ENCODE measurements at regions not wholly inside any gene's neighbourhood (a gene's known extent, or its start where the extent isn't known, plus 50 kb on each side); places are given as distances from the start of the nearest gene placed in this dataset.

GRCh38 chr10:119997429-119997828 is 104.9 kb downstream of the SEC23IP start:
- no peaks in the 10 kb centered on the region for H3K23me2 ChIP-seq (ENCODE audit: insufficient read length, low read depth, low read length, poor library complexity, severe bottlenecking)
- no peak overlapping the region for H4K8ac ChIP-seq (replicated peaks; ENCODE audit: insufficient read length, low read depth, low read length)
- peaks cover 2% of the 10 kb centered on the region for H3K27me3 Mint-ChIP-seq (ENCODE audit: low read depth)
- H3K23ac ChIP-seq (ENCODE audit: insufficient read length, low read depth, low read length): no peak overlapping the region
- no peak overlapping the region for H2BK15ac ChIP-seq (ENCODE audit: low read depth, low read length)
- no peak overlapping the region for H2BK5ac ChIP-seq (ENCODE audit: insufficient read length, low read length)
- H3K4me1 ChIP-seq (ENCODE audit: insufficient read depth, low read length): no peaks in the 10 kb centered on the region
- H3K4me1 Mint-ChIP-seq: no peaks in the 10 kb centered on the region
- no peak overlapping the region for H3K18ac ChIP-seq (ENCODE audit: insufficient read length, low read depth, low read length)
- H3K36me3 Mint-ChIP-seq (ENCODE audit: insufficient read depth in 1 of 3, low read depth in 3 of 3): no peaks in the 10 kb centered on the region
- H3K9me3 ChIP-seq (ENCODE audit: control insufficient read depth, low read depth, low read length): no peaks in the 10 kb centered on the region
- H2BK20ac ChIP-seq (ENCODE audit: low read depth, low read length, poor library complexity, severe bottlenecking): no peak overlapping the region
- H3K9me3 Mint-ChIP-seq: peaks cover 1 to 7% of the 10 kb centered on the region in 2 experiments
- H4K20me1 ChIP-seq (ENCODE audit: control insufficient read depth, insufficient read depth, insufficient read length): no peaks in the 10 kb centered on the region
- H2BK120ac ChIP-seq (ENCODE audit: low read depth, low read length, poor library complexity, severe bottlenecking): no peak overlapping the region
- no peak overlapping the region for H2BK12ac ChIP-seq (ENCODE audit: insufficient read length, low read depth, low read length)
- no peak for TF ChIP-seq CTCF (conservative IDR thresholded peaks at IDR 0.05)
- H3K56ac ChIP-seq (ENCODE audit: insufficient read length, low read depth, low read length): no peak overlapping the region
- H3K14ac ChIP-seq (ENCODE audit: insufficient read depth, low read length): no peak overlapping the region
- no peak overlapping the region for H3K4me2 ChIP-seq (ENCODE audit: insufficient read depth, insufficient read length, low read length)
- no peak overlapping the region for H2AK5ac ChIP-seq (ENCODE audit: insufficient read length, low read length)
- WGBS (ENCODE audit: extremely low coverage, insufficient read length, low lambda C conversion rate): no CpG with 5 or more reads among the region's 2 CpGs
- no peaks in the 10 kb centered on the region for H3K79me2 ChIP-seq (ENCODE audit: insufficient read depth, low read length)
- H3K27me3 ChIP-seq (ENCODE audit: insufficient read depth, low read length): no peaks in the 10 kb centered on the region
- no peaks in the 10 kb centered on the region for H3K79me1 ChIP-seq (ENCODE audit: insufficient read depth, low read depth, low read length, poor library complexity, severe bottlenecking)
- H4K91ac ChIP-seq (ENCODE audit: insufficient read length, low read depth, low read length): no peak overlapping the region
- DNase-seq: no peak
- H3K27ac ChIP-seq (ENCODE audit: insufficient read length, low read depth, low read length): no peak overlapping the region
- no peak overlapping the region for H3T11ph ChIP-seq (ENCODE audit: low read length)
- no peak overlapping the region for H4K5ac ChIP-seq (ENCODE audit: insufficient read length, low read depth, low read length)
- H3K9ac ChIP-seq (ENCODE audit: extremely low read depth, insufficient read length, low read length): no peak overlapping the region
- no peak overlapping the region for H3K27ac Mint-ChIP-seq
- no peak overlapping the region for H2AFZ ChIP-seq (ENCODE audit: low read length)
- H3K4me3 Mint-ChIP-seq: no peak overlapping the region
- no peak overlapping the region for H3K4ac ChIP-seq (ENCODE audit: low read depth, low read length)

Data from H9 (cell line).